ENCODE measurements at regions not wholly inside any gene's neighbourhood (a gene's known extent, or its start where the extent isn't known, plus 50 kb on each side); places are given as distances from the start of the nearest gene placed in this dataset.

DNA sequence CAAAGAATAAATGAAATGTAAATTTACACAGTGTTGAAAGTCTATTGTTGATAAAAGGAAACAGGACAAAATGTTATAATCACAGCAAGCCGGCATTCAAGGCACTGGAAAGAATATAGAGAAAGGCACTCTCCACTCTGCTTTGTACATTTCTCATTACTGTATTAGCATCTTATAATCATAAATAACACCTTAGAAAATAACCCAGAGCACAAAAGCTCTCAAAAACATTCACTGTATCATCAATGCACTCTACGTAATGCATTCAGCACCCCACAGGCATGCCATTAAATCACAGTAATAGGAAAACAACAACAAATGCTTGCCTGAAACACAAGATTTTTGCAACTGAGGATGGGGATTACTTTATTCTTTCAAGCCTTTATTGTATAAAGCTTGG lies 75.3 kb upstream of the TRPC3 start:
- Histone ChIP-seq H3K4me3 (ENCODE audit: low read depth, low read length) (no peak overlapping the region), H3K36me3 (ENCODE audit: control insufficient read depth in 1 of 2, insufficient read depth in 2 of 2, low read length in 2 of 2) (no peaks in the 10 kb centered on the region), H3K4me2 (ENCODE audit: low read length) (no peak overlapping the region), H3K27ac (ENCODE audit: low read depth, low read length) (no peak overlapping the region), H3K79me2 (ENCODE audit: control insufficient read depth, insufficient read depth, low read length, poor library complexity) (no peaks in the 10 kb centered on the region), H3K4ac (ENCODE audit: low read depth, low read length) (no peak overlapping the region), H4K91ac (ENCODE audit: low read depth, low read length) (no peak overlapping the region), H3K23ac (ENCODE audit: low read length) (no peak overlapping the region), H3K4me1 (ENCODE audit: control insufficient read depth in 1 of 2, insufficient read depth in 2 of 2, low read length in 2 of 2) (no peaks in the 10 kb centered on the region), H4K8ac (ENCODE audit: low read depth, low read length) (no peak overlapping the region), H3K27me3 (ENCODE audit: insufficient read depth, low read length) (no peaks in the 10 kb centered on the region), H2AK5ac (ENCODE audit: low read length) (no peak overlapping the region), H2AFZ (ENCODE audit: insufficient read depth, low read length, poor library complexity) (no peak overlapping the region), H4K12ac (ENCODE audit: low read depth, low read length) (no peak overlapping the region), H2BK12ac (ENCODE audit: low read length) (no peak overlapping the region), H3K9ac (ENCODE audit: low read length) (no peak overlapping the region), H3K79me1 (ENCODE audit: low read length) (no peaks in the 10 kb centered on the region), H2BK5ac (ENCODE audit: low read depth, low read length, poor library complexity) (no peak overlapping the region), H2BK120ac (ENCODE audit: insufficient read depth, low read length, poor library complexity) (no peak overlapping the region), H3K18ac (ENCODE audit: low read length) (no peak overlapping the region), H3K9me3 (ENCODE audit: insufficient read depth, low read depth, low read length) (no peaks in the 10 kb centered on the region), H3K14ac (ENCODE audit: low read length) (no peak overlapping the region)
- DNase-seq = no peak
- no CpG with 5 or more reads among the region's 2 CpGs for WGBS (ENCODE audit: extremely low coverage, insufficient coverage, insufficient read length)

DNA sequence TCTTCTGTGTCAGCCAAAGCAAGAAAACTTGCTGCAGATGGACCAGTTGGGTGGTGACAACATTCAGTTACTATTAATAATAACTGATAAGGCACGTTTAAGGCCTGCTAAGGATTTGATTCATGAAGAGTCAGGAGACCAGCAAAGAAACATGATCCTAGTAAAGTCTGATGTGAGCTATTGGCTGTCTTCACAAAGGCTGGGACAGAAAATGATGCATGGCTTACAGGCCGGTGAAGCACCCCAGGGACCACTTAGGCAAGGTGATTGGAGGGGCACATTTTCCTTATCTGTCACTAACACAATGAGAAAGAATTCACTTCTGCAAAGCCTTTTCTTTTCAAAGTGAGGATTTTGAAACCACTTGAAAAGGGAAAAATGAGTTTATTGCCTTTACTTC lies 65.4 kb upstream of the TRPC3 start:
- Histone ChIP-seq H2BK120ac (ENCODE audit: insufficient read depth, low read length, poor library complexity) (no peak overlapping the region), H3K18ac (ENCODE audit: low read length) (no peak overlapping the region), H2BK12ac (ENCODE audit: low read length) (no peak overlapping the region), H3K23ac (ENCODE audit: low read length) (no peak overlapping the region), H3K9me3 (ENCODE audit: insufficient read depth, low read depth, low read length) (no peaks in the 10 kb centered on the region), H3K4me2 (ENCODE audit: low read length) (no peak overlapping the region), H4K8ac (ENCODE audit: low read depth, low read length) (no peak overlapping the region), H3K14ac (ENCODE audit: low read length) (no peak overlapping the region), H4K91ac (ENCODE audit: low read depth, low read length) (no peak overlapping the region), H3K4ac (ENCODE audit: low read depth, low read length) (no peak overlapping the region), H3K4me1 (ENCODE audit: control insufficient read depth in 1 of 2, insufficient read depth in 2 of 2, low read length in 2 of 2) (no peaks in the 10 kb centered on the region), H3K79me2 (ENCODE audit: control insufficient read depth, insufficient read depth, low read length, poor library complexity) (no peaks in the 10 kb centered on the region), H2AFZ (ENCODE audit: insufficient read depth, low read length, poor library complexity) (no peak overlapping the region), H3K27me3 (ENCODE audit: insufficient read depth, low read length) (no peaks in the 10 kb centered on the region), H3K36me3 (ENCODE audit: control insufficient read depth in 1 of 2, insufficient read depth in 2 of 2, low read length in 2 of 2) (no peaks in the 10 kb centered on the region), H3K79me1 (ENCODE audit: low read length) (no peaks in the 10 kb centered on the region), H3K27ac (ENCODE audit: low read depth, low read length) (no peak overlapping the region), H2AK5ac (ENCODE audit: low read length) (no peak overlapping the region), H2BK5ac (ENCODE audit: low read depth, low read length, poor library complexity) (no peak overlapping the region), H4K12ac (ENCODE audit: low read depth, low read length) (no peak overlapping the region), H3K4me3 (ENCODE audit: low read depth, low read length) (no peak overlapping the region), H3K9ac (ENCODE audit: low read length) (no peak overlapping the region)
- no CpG with 5 or more reads among the region's 2 CpGs for WGBS (ENCODE audit: extremely low coverage, insufficient coverage, insufficient read length)
- DNase-seq = no peak

DNA sequence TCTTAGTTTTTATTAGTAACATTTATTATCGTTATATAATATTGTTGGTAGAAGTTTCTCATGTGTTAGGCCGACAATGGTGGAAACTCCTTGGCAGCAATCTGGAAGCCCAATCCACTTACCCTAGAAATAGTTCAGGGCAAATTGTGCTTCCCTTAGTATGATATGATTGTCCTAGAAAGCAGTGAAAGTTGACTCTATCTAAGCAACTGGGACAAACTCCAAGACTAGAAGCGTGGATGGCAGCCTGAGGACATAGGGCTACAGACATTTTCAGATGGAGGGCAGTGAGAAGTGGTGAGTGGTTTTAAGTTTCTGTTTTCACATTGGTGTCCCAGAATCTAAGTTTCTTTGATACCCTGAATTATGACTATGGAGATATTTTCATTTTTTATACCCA lies 63.3 kb upstream of the TRPC3 start:
- Histone ChIP-seq H3K9ac (ENCODE audit: low read length) (no peak overlapping the region), H3K14ac (ENCODE audit: low read length) (no peak overlapping the region), H4K8ac (ENCODE audit: low read depth, low read length) (no peak overlapping the region), H4K91ac (ENCODE audit: low read depth, low read length) (no peak overlapping the region), H3K4me2 (ENCODE audit: low read length) (no peak overlapping the region), H3K27me3 (ENCODE audit: insufficient read depth, low read length) (no peaks in the 10 kb centered on the region), H3K9me3 (ENCODE audit: insufficient read depth, low read depth, low read length) (no peaks in the 10 kb centered on the region), H3K18ac (ENCODE audit: low read length) (no peak overlapping the region), H3K79me2 (ENCODE audit: control insufficient read depth, insufficient read depth, low read length, poor library complexity) (no peaks in the 10 kb centered on the region), H3K23ac (ENCODE audit: low read length) (no peak overlapping the region), H4K12ac (ENCODE audit: low read depth, low read length) (no peak overlapping the region), H2AFZ (ENCODE audit: insufficient read depth, low read length, poor library complexity) (no peak overlapping the region), H2AK5ac (ENCODE audit: low read length) (no peak overlapping the region), H3K4me3 (ENCODE audit: low read depth, low read length) (no peak overlapping the region), H2BK120ac (ENCODE audit: insufficient read depth, low read length, poor library complexity) (no peak overlapping the region), H2BK12ac (ENCODE audit: low read length) (no peak overlapping the region), H3K4ac (ENCODE audit: low read depth, low read length) (no peak overlapping the region), H3K27ac (ENCODE audit: low read depth, low read length) (no peak overlapping the region), H2BK5ac (ENCODE audit: low read depth, low read length, poor library complexity) (no peak overlapping the region), H3K36me3 (ENCODE audit: control insufficient read depth in 1 of 2, insufficient read depth in 2 of 2, low read length in 2 of 2) (no peaks in the 10 kb centered on the region), H3K4me1 (ENCODE audit: control insufficient read depth in 1 of 2, insufficient read depth in 2 of 2, low read length in 2 of 2) (no peaks in the 10 kb centered on the region), H3K79me1 (ENCODE audit: low read length) (no peaks in the 10 kb centered on the region)
- no peak for DNase-seq
- WGBS (ENCODE audit: extremely low coverage, insufficient coverage, insufficient read length) = no CpG with 5 or more reads among the region's 3 CpGs

DNA sequence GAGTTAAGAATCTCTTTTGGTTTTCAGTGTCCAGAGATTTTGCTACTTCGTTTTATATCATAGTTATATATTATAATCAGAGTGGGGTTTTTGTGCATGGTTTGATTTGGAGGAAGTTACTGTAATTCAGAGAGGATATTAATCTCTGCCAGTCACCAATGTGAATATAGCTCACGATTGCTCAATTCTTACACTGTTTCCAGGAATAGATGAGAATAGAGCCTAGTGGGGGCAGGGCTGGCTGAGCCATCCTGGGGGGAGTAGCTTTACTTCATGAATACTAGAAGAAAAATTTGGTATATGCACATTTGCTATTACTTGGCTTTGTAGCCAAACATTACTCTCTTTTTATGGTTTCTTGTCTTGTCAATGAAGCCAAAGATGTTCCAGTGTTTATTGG lies 60.9 kb upstream of the TRPC3 start:
- H2BK12ac ChIP-seq (ENCODE audit: low read length) = no peak overlapping the region
- no peak overlapping the region for H3K4me2 ChIP-seq (ENCODE audit: low read length)
- H4K91ac ChIP-seq (ENCODE audit: low read depth, low read length) = no peak overlapping the region
- no peak overlapping the region for H2BK120ac ChIP-seq (ENCODE audit: insufficient read depth, low read length, poor library complexity)
- no peak overlapping the region for H2AFZ ChIP-seq (ENCODE audit: insufficient read depth, low read length, poor library complexity)
- H3K36me3 ChIP-seq (ENCODE audit: control insufficient read depth in 1 of 2, insufficient read depth in 2 of 2, low read length in 2 of 2) = no peaks in the 10 kb centered on the region
- no peak overlapping the region for H3K27ac ChIP-seq (ENCODE audit: low read depth, low read length)
- no peak overlapping the region for H3K4me3 ChIP-seq (ENCODE audit: low read depth, low read length)
- no peak overlapping the region for H2AK5ac ChIP-seq (ENCODE audit: low read length)
- no peaks in the 10 kb centered on the region for H3K4me1 ChIP-seq (ENCODE audit: control insufficient read depth in 1 of 2, insufficient read depth in 2 of 2, low read length in 2 of 2)
- no peaks in the 10 kb centered on the region for H3K9me3 ChIP-seq (ENCODE audit: insufficient read depth, low read depth, low read length)
- H3K14ac ChIP-seq (ENCODE audit: low read length) = no peak overlapping the region
- no peak overlapping the region for H3K23ac ChIP-seq (ENCODE audit: low read length)
- H4K8ac ChIP-seq (ENCODE audit: low read depth, low read length) = no peak overlapping the region
- H4K12ac ChIP-seq (ENCODE audit: low read depth, low read length) = no peak overlapping the region
- H3K4ac ChIP-seq (ENCODE audit: low read depth, low read length) = no peak overlapping the region
- no CpG with 5 or more reads among the region's 2 CpGs for WGBS (ENCODE audit: extremely low coverage, insufficient coverage, insufficient read length)
- H2BK5ac ChIP-seq (ENCODE audit: low read depth, low read length, poor library complexity) = no peak overlapping the region
- H3K27me3 ChIP-seq (ENCODE audit: insufficient read depth, low read length) = no peaks in the 10 kb centered on the region
- H3K79me2 ChIP-seq (ENCODE audit: control insufficient read depth, insufficient read depth, low read length, poor library complexity) = no peaks in the 10 kb centered on the region
- H3K79me1 ChIP-seq (ENCODE audit: low read length) = no peaks in the 10 kb centered on the region
- no peak overlapping the region for H3K18ac ChIP-seq (ENCODE audit: low read length)
- H3K9ac ChIP-seq (ENCODE audit: low read length) = no peak overlapping the region
- no peak for DNase-seq

All from trophoblast cell (in vitro differentiated cells and primary cell).